Astrocyte of the spinal cord (primary cell): ENCODE measurements at regions not wholly inside any gene's neighbourhood (a gene's known extent, or its start where the extent isn't known, plus 50 kb on each side); places are given as distances from the start of the nearest gene placed in this dataset.

Experiments used
- DNase-seq: peaks from one replicate; pipeline ENCODE4 v3.0.0; 2011; ENCODE audit warnings: low read depth, low spot score
- H3K4me3 ChIP-seq: 2 replicates; pipeline ENCODE4 v1.5.1; 2011; ENCODE audit warnings: low read depth, mild to moderate bottlenecking, low read length, moderate library complexity
- CTCF ChIP-seq: IDR thresholded peaks from 2 replicates; pipeline ENCODE4 v1.5.1; 2012; ENCODE audit warnings: low read depth, mild to moderate bottlenecking, low read length, inconsistent platforms
- in situ Hi-C: cut with HindIII; loops from 2 replicates; pipeline ENCODE4 v1.10.0; 2017; ENCODE audit warnings: low sequenced_read_pairs

- in situ Hi-C loops = no loop called here
- DNase-seq = no peak
- H3K4me3 ChIP-seq = no peak overlapping the region
- TF ChIP-seq CTCF = no peak
Measured at GRCh38 chr18:29018976-29019375, 842.0 kb upstream of the CDH2 start.

DNA sequence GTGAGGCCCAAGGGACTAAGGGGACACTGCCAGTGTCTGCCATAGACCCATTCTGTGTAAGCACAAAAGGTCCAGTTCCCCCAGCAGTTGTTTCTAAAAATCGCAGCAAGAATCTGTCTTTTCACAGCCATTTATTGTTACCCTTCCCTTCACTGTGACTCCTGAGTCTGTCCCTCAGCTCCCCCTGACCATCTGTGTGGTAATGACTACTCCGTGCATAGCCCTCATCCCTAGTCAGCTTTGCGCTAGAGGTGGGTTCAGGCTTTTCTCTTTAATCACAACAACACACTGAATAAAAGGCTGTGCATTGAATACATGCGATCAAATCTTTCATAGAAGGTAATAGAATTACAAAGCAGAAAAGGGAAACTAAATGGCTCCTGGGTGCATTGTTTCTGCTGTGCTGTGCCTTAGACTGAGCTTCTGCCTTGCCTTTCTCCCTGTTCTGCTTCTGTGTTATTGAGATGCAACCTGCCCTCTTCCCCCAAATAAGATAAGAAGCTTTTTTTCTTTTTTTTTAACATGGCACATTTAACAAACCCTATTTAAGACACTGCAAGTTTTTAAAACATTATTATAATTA is 836.0 kb upstream of the CDH2 start:
- no peak for DNase-seq
- in situ Hi-C loops = no loop called here
- no peak for TF ChIP-seq CTCF
- no peak overlapping the region for H3K4me3 ChIP-seq

GRCh38 chr18:29012364-29012763 is 835.4 kb upstream of the CDH2 start:
- no peak overlapping the region for H3K4me3 ChIP-seq
- no peak for DNase-seq
- TF ChIP-seq CTCF = no peak
- in situ Hi-C loops = no loop called here

DNA sequence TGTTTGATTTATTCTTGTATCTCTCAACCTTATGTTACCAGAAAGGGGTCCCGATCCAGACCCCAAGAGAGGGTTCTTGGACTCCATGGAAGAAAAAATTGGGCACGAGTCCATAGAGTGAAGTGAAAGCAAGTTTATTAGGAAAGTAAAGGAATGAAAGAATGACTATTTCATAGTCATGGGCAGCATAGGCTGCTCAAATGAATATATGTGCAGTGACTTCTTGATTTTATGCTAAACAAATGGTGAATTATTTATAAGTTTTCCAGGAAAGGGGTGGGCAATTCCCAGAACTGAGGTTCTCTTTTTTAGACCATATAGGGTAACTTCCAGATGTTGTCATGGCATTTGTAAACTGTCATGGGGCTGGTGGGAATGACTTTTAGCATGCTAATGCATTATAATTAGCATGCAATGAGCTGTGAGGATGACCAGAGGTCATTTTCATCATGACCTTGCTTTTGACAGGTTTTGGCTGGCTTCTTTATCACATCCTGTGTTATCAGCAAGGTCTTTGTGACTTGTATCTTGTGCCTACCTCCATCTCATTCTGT is 832.4 kb upstream of the CDH2 start:
- TF ChIP-seq CTCF = no peak
- H3K4me3 ChIP-seq = no peak overlapping the region
- no peak for DNase-seq
- in situ Hi-C loops = no loop called here

DNA sequence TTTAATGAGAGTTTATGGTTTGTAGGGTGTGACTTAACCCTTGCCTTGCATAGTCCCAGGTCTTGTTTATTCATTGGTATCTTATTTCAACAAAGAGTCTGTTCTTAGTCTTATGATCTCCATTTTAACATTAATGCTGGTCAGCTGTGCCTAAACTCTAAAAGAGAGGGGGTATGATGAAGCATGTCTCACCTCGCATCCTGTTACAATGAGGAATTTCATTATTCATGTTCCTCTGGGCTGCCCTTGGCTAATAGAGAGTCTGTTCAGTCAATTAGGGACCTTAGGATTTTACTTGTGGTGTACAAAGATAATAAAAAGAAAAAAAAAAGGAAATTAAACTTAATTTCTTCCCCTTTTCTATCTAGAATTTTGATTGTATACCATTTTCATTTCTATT is 831.9 kb upstream of the CDH2 start:
- DNase-seq = no peak
- in situ Hi-C loops = no loop called here
- no peak overlapping the region for H3K4me3 ChIP-seq
- TF ChIP-seq CTCF = no peak

GRCh38 chr18:29007986-29008654 is 831.2 kb upstream of the CDH2 start:
- H3K4me3 ChIP-seq = no peak overlapping the region
- in situ Hi-C loops = no loop called here
- TF ChIP-seq CTCF = no peak
- no peak for DNase-seq
